Activated T-cell treated with anti-CD3 and anti-CD28 coated beads, Interleukin-2, amount 50 U/mL, for 1 hour (primary cell): ENCODE measurements at regions not wholly inside any gene's neighbourhood (a gene's known extent, or its start where the extent isn't known, plus 50 kb on each side); places are given as distances from the start of the nearest gene placed in this dataset.

Experiments used
- DNase-seq: peaks from one replicate; pipeline ENCODE4 v3.0.0-alpha.2; 2020

DNA sequence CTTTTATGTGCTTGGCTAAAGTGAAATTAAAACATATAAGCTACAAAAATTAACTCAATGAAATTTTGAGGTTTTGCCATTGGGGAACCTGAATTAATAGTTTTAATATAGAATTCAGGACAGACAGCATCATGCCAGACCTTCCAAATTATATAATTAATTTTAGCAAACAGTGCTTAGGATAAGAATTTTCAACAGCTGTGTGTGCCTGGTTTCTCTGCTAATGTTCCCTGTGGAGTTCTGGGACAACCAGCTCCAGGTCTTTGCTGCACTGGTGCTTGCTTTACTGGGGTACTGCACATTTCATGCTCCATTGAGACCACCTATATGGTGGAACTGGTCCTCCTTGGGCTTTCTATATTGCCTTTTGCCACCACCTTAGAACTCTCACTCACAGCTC, 199.5 kb downstream of the NDFIP2 start:
- no peak for DNase-seq

DNA sequence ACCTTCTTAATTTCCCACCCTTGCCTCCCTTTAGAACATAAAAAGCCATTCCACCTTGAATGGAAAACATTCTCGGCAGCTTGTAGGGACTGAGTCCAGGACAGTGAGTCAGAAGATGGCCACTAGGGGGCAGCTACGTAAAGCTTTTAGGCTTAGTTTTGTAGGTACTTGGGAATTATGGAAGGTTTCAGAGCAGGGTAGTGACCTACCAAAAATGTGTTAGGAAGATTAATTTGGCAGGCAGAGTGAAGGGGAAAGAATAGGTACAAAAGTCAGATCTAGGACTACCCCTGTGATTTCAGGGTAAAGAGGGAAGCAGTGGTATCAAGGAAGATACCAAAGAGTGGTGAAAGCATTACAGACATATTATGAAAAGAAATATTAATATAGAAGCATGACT, 198.4 kb downstream of the NDFIP2 start:
- DNase-seq = no peak

DNA sequence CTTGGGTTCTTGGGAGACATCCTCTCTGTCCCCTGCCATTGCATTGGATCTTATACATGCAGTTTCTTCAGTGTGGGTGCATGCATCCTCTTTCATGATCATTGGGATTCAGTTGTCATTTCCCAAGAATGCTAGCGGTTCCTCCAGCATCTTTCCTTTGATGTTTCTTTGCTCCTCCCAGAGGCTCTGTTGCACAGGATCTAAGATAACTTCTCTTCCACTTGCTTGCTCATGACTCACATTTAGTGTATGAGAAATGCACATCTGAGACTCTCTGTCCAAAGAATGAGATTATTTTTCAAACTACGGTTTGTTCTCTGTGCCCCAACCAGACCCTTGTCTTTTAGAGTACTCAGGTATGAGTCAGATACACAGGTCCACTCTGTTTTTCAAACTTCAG, 197.1 kb downstream of the NDFIP2 start:
- no peak for DNase-seq

DNA sequence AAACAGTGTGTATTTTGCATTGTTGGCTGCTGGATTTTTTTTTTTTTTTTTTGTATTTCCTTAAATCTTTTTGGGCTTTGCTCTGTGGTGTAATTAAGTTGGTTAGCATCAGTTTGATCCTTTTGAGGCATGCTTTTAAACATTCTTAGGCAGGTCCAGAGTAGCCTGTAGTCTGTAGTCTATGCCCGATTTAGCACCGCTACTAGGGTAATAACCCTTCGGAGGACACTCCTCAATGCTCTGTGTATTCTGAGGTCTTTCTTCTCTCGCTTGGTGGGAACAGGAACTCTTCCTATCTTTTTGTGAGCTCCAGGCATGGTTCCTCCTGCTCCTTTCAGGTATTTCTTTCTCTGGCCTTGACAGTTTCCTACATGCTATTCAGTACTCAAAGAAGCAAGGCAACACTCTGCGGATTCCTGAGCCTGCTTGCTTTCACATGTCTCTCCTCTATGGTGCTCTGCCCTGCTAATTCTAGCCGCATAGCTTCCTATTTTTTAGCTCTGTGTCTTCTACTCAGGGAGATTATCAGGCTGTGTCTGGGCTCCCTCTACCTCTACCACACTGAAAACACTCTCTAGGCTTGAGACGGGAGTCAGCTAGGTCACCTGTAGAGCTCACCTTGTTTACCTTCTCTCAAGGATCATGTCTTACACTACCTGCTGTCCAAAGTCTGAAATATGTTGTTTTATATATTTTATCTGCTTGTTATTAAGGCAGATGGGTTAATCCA, 195.1 kb downstream of the NDFIP2 start:
- DNase-seq = no peak

DNA sequence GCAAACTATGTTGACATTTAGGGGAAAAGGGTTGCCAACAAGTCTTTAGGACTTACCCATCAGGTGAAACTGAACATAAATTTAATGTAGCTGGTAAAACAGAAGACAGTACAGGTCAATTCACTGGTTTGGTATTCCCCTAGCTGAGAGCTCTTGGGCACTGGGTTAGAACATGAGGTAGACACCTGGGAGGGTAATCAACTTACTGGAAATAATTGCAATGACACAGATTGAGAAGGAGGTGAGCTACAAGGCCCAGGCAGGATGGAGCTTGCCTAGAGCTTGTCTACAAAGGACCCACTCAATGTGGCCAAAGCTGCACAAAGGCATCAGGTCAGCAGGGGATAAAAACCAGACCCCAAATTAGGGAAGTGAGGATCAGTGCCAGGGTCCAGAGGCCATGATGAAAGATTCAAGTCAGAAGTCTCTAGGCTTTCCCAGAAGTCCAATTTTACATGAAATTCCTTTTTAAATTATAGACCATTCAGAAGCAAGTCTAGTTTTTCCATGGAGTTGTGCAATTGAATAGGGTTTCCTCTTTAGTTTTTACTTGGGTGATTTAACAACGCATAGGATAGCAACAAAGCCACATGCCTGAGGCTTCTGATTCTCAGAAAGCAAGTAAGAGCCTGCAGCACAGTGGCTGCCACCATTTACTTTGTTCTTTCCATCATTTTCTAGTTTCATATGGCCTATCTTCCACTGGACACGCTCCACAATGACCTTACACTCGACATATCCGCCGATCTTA, 194.0 kb downstream of the NDFIP2 start:
- no peak for DNase-seq

DNA sequence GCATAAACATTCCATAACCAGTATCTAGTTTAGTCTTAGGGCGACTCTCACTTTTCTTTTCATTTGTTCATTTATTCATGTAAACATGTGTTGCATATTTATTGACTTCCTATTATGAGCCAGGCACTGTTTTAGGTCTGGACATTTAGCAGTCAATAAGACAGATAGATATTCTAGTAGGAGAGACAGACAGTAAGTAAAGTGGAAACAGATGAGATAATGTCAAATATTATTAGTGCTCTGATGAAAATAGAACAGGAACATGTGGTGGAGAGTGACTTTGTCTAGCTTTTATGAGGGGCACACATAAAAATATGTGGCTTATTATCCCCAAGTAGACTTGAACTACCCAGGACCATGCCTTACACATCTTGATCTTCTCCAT, 193.0 kb downstream of the NDFIP2 start:
- no peak for DNase-seq

DNA sequence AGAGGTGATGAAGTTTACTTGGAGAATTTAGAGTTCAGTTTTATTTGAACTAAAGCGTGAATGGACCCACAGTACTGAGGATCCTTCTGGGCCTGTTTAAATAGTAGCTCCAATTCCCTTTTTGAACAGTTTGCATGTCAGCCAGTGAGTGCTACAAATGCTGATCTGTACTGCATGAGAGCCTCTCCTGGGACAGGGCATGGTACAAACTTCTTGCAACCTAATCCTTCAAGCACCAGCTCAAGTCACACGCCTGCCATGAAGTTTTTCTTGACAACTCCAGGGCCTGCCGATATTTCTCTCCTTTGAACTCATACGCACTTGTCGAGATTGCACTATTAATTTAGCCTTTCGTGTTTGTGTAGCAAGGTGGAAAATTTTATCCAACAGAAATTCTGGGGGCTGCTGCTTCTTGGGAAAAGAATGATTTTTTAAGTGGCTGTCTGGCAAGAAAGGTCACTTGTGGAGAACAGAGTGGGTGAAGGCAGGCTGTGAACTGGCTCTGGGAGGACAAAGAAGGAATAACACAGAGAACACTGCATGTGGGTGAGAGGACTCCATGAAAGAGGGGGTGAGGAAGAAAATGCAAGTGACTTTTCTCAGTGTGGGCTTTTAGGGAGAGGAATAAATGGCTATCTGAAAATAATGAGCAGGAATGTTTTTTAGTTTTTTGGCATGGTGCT, 192.5 kb downstream of the NDFIP2 start:
- no peak for DNase-seq

DNA sequence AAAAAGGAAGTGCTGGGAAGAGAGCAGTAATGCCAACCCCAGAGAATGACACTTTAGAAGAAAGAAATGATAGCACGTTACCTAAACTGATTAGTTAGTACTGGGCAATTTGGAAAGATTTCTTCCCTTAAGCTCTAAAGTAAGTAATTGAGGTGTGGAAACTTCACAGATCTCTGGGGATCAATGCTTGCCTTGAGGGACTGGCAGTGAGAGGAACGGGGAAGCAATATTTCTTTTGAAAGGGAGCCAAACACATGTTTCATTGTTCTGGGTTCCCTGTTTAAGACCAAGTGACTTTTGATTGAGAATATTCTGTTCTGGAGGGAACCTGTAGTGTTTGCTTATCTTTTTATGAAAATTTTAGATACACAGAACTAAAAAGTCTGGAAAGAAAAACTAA, 190.5 kb downstream of the NDFIP2 start:
- DNase-seq = no peak

DNA sequence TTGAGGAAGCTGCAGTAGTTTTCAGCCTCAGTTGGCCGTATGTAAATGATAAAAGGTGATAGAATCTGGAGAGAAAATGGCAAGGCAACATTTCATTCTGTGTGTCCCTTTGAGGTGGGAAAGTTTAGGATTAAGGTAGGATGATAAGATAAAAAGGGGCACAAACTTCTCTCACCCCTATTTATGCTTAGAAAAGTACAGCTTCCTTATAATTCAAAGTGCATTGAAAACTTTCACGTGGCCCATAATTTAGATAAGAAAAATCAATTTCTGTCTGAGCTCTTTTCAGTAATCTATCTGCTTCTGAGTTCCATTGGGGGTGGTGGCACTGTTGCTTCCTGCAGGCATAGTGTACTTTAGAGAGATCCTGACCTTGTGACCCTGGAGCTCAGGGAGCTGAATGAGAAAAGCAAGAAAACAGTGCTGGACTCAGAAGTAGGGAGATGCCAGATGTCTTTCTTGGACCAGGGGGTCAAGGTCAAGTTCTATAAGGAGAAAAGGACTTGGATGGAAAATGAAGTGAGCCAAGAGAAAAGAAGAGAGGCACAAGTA, 187.3 kb downstream of the NDFIP2 start:
- DNase-seq = no peak

DNA sequence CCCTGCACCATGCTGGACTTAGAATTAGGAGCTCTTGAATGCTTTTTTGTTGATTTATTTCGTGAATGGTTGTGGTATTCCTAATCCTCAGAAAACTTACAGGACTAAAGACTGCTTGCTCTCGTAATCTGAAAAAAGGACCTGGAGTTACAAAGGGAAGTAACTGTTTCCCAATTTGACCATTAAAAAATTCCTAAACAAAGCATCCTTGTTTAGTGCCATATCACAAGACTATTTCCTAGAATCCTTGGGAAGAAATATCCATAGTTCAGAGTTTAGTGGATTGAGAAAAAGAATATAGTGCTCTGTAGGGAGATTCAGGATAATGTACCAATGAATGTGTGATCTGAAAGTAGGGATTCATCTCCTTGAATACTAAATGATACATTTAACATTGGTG, 186.8 kb downstream of the NDFIP2 start:
- DNase-seq = no peak

DNA sequence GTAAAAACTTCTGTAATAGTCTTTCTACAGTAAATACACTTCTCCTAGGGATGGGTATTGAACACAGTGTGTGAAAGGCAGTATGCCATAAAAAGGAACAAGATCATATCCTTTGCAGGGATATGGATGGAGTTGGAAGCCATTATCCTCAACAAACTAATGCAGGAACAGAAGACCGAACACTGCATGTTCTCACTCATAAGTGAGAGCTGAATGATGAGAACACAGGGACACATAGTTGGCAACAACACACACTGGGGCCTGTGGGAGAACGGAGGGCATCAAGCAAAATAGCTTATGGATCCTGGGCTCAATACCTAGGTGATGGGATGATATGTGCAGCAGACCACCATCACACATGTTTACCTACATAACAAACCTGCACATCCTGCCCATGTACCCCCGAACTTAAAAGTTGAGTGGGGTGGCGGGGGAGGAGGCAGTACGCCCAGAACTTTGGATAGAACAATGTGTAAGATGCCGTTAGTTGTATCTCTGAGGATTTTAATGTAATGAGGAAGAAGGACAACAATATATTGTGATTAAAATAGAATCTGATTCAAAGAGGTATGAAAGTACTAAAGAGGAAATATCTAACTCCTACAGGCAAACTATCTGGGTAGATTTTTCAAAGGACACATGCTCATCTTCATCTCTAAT, 183.2 kb downstream of the NDFIP2 start:
- no peak for DNase-seq

DNA sequence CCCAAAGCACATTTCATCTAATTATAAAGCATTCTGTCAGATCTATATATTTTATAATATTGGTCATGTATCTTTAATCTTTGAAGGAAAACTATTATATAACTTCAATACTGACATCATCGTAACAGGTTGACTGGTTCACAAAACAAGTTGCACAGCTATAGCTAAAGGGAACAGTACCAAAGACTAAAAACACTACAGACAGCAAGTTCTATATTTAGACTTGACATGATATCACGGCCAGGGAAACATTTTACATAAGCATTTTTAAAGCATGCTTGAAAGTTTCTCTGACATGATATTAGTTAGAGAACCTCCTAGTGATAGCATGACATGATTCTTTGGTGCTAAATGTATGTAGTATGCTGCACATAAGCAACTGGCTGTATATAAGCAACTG, 182.5 kb downstream of the NDFIP2 start:
- DNase-seq = no peak

DNA sequence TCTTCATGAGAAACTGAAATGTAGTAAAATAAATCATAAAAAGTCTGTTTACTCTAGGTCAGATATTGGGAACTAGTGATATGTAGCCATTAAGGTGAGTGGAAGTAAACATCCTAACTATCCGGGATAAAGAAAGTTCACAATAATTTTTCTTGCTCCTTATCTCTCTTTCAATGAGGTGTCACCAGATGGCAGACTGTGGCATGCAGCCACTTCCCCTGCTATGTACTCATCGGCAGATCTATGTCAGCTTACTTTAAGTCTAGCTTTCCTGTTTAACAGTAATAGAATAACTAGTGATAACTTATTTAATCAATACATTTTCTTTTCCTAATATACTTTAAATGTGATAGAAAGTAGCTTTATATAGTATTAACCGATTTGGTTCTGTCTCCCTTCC, 181.9 kb downstream of the NDFIP2 start:
- DNase-seq = no peak

DNA sequence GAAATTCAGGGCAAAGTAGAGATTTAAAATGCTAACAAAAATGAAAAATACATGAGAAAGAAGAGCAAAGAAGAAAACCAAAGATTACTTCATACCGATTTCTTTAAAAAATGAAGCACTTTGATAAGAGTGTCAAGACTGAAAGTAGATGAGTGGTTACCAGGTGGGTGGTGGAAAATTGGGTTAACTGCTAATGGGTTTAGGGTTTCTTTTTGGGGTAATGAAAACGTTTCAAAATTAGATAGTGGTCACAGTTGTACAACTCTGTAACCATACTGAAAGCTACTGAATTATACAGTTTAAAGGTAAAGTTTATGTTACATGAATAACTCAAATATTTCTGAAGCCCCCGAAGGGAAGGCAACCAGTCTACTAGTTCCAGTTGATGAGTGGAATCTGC, 179.4 kb downstream of the NDFIP2 start:
- DNase-seq = no peak

DNA sequence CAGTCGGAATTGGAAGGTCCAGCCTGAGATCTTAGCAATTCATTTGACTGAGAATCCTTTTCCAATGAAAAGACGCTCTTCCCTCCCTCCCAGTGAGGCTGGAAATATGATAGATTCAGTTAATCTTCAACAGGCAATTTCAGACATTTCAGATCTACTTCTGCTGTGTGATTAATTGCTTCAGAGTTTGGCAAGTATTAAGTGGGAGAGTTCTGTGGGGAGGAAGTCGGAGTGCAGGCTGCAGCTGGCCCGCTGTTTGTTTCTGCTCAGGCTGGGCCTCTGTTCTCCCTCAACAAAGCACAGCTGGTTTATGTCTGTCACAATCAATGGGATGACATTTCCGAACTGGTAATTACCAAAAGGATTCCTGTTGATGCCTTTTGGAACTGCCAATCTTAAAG, 178.2 kb downstream of the NDFIP2 start:
- no peak for DNase-seq

DNA sequence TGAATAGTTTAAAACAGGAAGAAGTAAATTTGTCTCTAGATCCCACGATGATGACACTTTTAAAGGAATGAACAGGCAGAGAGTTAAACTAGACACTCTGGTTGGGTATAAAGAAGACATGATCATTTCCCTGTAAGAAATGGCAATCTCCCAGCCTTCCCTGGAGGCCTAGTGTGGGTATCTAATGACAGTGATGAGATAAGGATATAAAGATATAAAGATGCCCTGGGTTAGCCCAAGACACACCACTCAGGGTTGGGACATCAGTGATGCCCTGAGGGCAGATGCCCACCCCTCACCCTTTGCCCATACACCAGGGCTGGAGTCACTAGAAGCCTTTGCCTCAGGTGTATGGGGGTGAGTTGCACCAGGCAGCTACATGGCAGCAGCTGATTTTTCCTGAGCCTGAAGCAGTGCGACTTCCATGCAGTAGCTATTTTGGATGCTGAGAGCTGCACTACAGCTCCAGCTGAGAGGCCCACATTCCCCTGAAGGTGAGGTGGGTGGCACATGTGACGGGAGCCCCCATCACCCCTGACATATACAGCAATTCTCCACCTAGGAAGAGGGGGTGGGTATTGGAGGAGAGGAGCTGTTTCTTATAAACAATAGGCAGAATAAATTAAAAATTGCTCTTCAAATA, 177.5 kb downstream of the NDFIP2 start:
- DNase-seq = no peak

DNA sequence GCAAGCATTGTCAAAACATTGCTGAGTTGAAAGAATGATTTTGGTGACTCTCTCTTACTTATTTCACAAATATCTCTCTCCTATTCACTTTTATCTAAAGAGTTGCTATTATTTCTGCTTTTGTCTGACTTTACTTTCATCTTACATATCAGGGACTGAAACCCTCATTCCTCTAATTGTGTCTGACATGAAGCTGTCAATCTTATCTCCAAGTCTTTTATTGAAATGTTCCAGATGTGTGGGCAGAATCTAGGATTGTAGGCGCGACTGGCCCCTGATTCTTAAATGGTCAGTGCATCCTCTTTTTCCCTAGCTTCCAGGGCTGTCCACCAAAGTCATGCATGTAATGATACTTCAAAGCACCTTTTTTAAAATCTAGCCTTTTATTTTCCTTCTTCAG, 174.6 kb downstream of the NDFIP2 start:
- DNase-seq = no peak

DNA sequence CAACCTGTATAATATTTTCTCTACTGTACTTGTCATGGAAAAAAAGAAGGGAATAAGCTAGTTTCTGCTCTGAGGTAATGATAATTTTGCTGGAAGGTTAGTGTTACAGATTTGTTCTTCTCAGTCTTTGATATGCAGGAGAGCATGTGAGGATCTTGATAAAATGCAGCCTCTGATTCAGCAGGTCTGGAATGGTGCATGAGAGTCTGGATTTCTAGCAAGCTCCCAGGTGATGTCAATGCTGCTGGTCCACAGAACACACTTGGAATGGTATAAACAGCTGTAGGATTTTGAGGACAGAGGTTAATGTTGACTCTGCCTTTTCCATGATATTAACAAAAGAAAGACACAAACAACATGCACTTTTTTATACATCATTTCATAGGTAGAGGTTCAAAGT, 173.6 kb downstream of the NDFIP2 start:
- no peak for DNase-seq

DNA sequence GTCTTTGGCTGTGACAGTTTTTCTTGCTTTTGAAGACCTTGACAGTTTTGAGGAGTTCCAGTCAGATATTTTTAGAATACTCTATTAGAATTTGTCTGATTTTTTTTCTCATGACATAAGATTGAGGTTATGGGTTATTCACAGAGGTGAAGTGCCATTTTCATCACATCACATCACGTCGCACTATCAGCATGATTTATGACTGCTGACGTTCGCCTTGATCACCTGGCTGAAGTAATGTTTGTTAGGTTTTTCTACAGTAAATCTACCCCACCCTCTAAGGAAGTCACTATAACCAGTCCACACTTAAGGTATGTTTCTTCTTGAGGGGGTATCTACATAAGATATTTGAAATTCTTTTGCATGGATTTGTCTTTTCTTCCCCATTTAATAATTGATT, 169.7 kb downstream of the NDFIP2 start:
- DNase-seq = no peak

DNA sequence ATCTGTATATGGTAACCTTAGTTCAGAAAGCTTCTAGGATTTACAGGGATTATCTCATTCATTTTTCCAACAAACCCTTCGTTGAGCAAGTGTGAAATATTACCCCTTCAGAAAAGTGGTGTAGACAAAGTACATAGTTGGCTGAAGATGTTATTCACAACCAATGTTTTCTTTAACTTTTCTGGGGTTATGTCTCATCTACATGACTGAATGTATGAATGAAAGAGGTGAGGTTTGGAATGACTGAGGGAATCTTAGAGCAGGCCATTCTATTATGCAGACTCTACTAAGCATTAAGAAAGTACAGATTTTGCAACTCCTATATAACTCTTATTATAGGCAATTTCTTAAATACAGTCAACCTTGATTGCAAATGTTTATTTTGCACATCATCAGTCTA, 167.2 kb downstream of the NDFIP2 start:
- DNase-seq = no peak

DNA sequence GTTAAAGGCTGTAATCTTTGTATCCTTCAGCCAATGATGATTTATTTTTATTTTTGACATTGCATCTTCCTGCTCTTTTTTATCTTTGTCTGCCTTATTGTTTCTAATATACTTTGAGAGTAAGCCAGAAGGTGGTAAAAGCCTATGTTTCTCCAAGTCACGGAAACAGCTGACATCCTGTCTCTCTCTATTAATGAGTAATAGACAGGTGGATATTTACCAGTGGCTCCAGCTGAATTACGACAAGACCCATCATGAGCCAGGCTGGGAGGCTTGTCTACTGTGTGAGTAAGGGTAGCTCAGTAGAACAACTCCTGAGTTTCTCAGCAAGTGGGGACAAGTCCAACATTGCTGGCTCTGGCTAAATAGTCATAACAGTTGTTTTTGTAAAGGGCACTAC, 166.6 kb downstream of the NDFIP2 start:
- no peak for DNase-seq

DNA sequence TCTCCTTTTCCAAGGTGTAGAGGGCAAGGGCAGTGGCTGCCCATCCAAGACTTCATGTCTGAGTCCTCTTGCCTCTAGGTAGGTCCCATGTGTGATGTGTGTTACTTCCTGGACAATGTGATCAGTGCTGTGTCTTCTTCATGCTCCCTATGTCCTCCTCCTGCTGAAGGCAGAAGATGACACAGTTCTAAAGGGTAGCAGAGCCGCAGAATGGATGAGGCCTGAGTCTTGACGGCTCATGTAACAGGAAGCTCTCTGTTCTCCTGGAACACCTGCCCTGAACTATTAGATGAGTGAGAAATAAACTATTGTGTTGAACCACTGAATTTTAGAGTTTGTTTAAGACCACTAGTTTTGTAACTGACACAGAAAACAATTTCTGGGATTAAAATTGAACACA, 165.9 kb downstream of the NDFIP2 start:
- DNase-seq = no peak

DNA sequence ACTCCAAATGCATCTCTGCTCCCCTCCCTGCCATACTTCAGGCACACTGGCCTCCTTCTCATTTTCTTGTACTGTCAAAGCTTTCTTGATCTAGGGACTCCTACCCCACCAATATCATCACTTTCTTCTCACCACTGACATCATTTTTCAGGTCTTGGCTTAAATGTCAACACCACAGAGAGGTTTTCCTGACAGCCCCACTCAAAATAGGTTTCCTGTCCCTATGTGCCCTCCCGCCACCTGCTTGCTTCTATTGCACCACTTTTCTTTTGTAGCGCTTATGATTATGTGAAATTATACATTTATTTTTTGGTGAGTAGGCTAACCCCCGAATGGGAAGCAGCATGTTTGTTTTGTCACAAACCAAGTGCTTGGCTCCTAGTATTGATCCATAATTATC, 164.6 kb downstream of the NDFIP2 start:
- DNase-seq = no peak
